Esophagus muscularis mucosa (tissue), 4 donors: ENCODE measurements at regions not wholly inside any gene's neighbourhood (a gene's known extent, or its start where the extent isn't known, plus 50 kb on each side); places are given as distances from the start of the nearest gene placed in this dataset.
"Not testable (repeated sequence)": the region's sequence is repeated elsewhere in the genome, so short reads cannot be mapped to it uniquely, and the experiment has no call there.

Source experiments
- CTCF ChIP-seq, 3 experiments: fragments of 200-600 bp in 2 of 3; fragments of 450-650 bp in 1 of 3; sonication (generic) in 2 of 3; IDR thresholded peaks; one replicate each; pipeline ENCODE4 v1.5.1; 2017 to 2019; ENCODE audit warnings: antibody characterized with exemption in 3 of 3, mild to moderate bottlenecking in 2 of 3, moderate library complexity in 1 of 3
- EP300 ChIP-seq: sonication (generic); formaldehyde crosslinking; IDR thresholded peaks from one replicate; pipeline ENCODE4 v1.6.1; 2017; ENCODE audit warnings: antibody characterized with exemption
- POLR2A ChIP-seq: fragments of 450-650 bp; IDR thresholded peaks from one replicate; pipeline ENCODE4 v1.6.1; 2017; ENCODE audit warnings: antibody characterized with exemption, moderate library complexity, mild to moderate bottlenecking, low read depth
- POLR2AphosphoS5 ChIP-seq, 2 donors: sonication (generic); formaldehyde crosslinking; IDR thresholded peaks; one replicate each; pipeline ENCODE4 v1.6.1; 2017; ENCODE audit warnings: antibody characterized with exemption in 2 of 2

- not testable (repeated sequence) for TF ChIP-seq CTCF (IDR thresholded peaks at IDR 0.05); POLR2A; EP300; POLR2AphosphoS5 (IDR thresholded peaks at IDR 0.05)
These were observed 98.4 kb upstream of the SETMAR start for GRCh38 chr3:4204776-4205175.
